SK-N-SH (cell line): ENCODE measurements at regions not wholly inside any gene's neighbourhood (a gene's known extent, or its start where the extent isn't known, plus 50 kb on each side); places are given as distances from the start of the nearest gene placed in this dataset.
"Not testable (repeated sequence)": the region's sequence is repeated elsewhere in the genome, so short reads cannot be mapped to it uniquely, and the experiment has no call there.

ENCODE experiments used
- CTCF ChIA-PET: fragments of 300-600, 350-600 bp; formaldehyde crosslinking; extraction: SDS; loops from one replicate; lab custom pipeline; 2021; lab: Yijun Ruan, JAX
- POLR2A ChIA-PET: fragments of 350-600 bp; sonication (Branson Sonifier 250); formaldehyde crosslinking; extraction: SDS; loops from one replicate; lab custom pipeline; 2020; ENCODE audit warnings: antibody characterized with exemption, inconsistent platforms; lab: Yijun Ruan, JAX
- DNase-seq: peaks from one replicate; pipeline ENCODE4 v3.0.0; 2012
- H2AFZ ChIP-seq: fragments of 200-600 bp; sonication (generic); 2 replicates; pipeline ENCODE4 v1.8.1; 2016; ENCODE audit warnings: antibody characterized with exemption, mild to moderate bottlenecking, low read depth
- H3F3A ChIP-seq: fragments of 200-600 bp; sonication (generic); replicated peaks from 2 replicates; pipeline ENCODE3; 2016; ENCODE audit warnings: antibody characterized with exemption, mild to moderate bottlenecking; ENCODE audit not compliant: insufficient read depth
- H3K27ac ChIP-seq, 2 experiments: fragments of 200-500 bp in 1 of 2; fragments of 200-600 bp in 1 of 2; sonication (Bioruptor generic) in 1 of 2; sonication (generic), shearing (Covaris generic) in 1 of 2; 2 replicates each; pipeline versions ENCODE4 v1.5.1 to v1.6.1; 2014 to 2016; ENCODE audit warnings: low read depth in 2 of 2, inconsistent platforms in 1 of 2, low read length in 1 of 2, mild to moderate bottlenecking in 1 of 2, mixed read lengths in 1 of 2
- H3K27me3 ChIP-seq: fragments of 200-600 bp; sonication (generic), shearing (Covaris generic); 2 replicates; pipeline ENCODE4 v1.6.1; 2016; ENCODE audit warnings: mixed run types; ENCODE audit not compliant: insufficient read depth
- H3K36me3 ChIP-seq, 2 experiments: fragments of 200-500 bp in 1 of 2; fragments of 200-600 bp in 1 of 2; sonication (Bioruptor generic) in 1 of 2; sonication (generic) in 1 of 2; replicated peaks in 1 of 2; 2 replicates each; pipeline versions ENCODE3 to v1.5.1; 2014 to 2016; ENCODE audit warnings: low read length in 1 of 2, mild to moderate bottlenecking in 1 of 2; ENCODE audit not compliant: insufficient read depth in 2 of 2, control insufficient read depth in 1 of 2
- H3K4me1 ChIP-seq, 2 experiments: fragments of 200-500 bp in 1 of 2; fragments of 200-600 bp in 1 of 2; sonication (Bioruptor generic) in 1 of 2; sonication (generic), shearing (Covaris generic) in 1 of 2; 2 replicates each; pipeline versions ENCODE4 v1.5.1 to v1.6.1; 2014 to 2016; ENCODE audit warnings: low read depth in 1 of 2, low read length in 1 of 2, mixed run types in 1 of 2; ENCODE audit not compliant: insufficient read depth in 2 of 2, control insufficient read depth in 1 of 2
- H3K4me2 ChIP-seq: fragments of 200-600 bp; sonication (generic), shearing (Covaris generic); 2 replicates; pipeline ENCODE4 v1.6.1; 2017; ENCODE audit warnings: mixed run types
- H3K4me3 ChIP-seq, 2 experiments: fragments of 200-500 bp in 1 of 2; fragments of 200-600 bp in 1 of 2; sonication (Bioruptor generic) in 1 of 2; sonication (generic), shearing (Covaris generic) in 1 of 2; 2 replicates each; pipeline versions ENCODE4 v1.5.1 to v1.8.1; 2014 to 2016; ENCODE audit warnings: low read depth in 2 of 2, inconsistent platforms in 1 of 2, low read length in 1 of 2, mild to moderate bottlenecking in 1 of 2, mixed read lengths in 1 of 2, moderate library complexity in 1 of 2
- H3K79me2 ChIP-seq: fragments of 200-600 bp; sonication (generic); 2 replicates; pipeline ENCODE4 v1.8.1; 2017; ENCODE audit warnings: mild to moderate bottlenecking; ENCODE audit not compliant: insufficient read depth
- H3K9ac ChIP-seq: fragments of 200-600 bp; sonication (generic); 2 replicates; pipeline ENCODE4 v1.6.1; 2017; ENCODE audit warnings: mixed run types
- H3K9me2 ChIP-seq: fragments of 200-600 bp; sonication (generic); 2 replicates; pipeline ENCODE4 v1.6.1; 2017; ENCODE audit warnings: mixed run types
- H3K9me3 ChIP-seq: fragments of 200-600 bp; sonication (generic); 2 replicates; pipeline ENCODE4 v1.6.1; 2017; ENCODE audit warnings: mixed run types, mild to moderate bottlenecking, moderate library complexity
- H4K20me1 ChIP-seq: fragments of 200-600 bp; sonication (generic); 2 replicates; pipeline ENCODE4 v1.6.1; 2017; ENCODE audit warnings: mild to moderate bottlenecking, mixed run types; ENCODE audit not compliant: insufficient read depth
- GABPA ChIP-seq: IDR thresholded peaks from 2 replicates; pipeline ENCODE4 v1.4.0; 2012; ENCODE audit warnings: low read depth, mild to moderate bottlenecking
- TAF1 ChIP-seq: IDR thresholded peaks from 2 replicates; pipeline ENCODE4 v1.6.1; 2012; ENCODE audit warnings: low read depth, mild to moderate bottlenecking, low read length, moderate library complexity, borderline replicate concordance
- whole genome bisulfite sequencing: methylation state at CpG from one replicate; pipeline ENCODE4 v1.1.6; 2017; ENCODE audit warnings: low lambda C conversion rate; 5-methylcytosine and 5-hydroxymethylcytosine counted together

GRCh38 chr6:11888727-11889126 is 110.1 kb upstream of the ADTRP start:
- POLR2A ChIA-PET: interaction anchor here (0.6 kb wide), 1 partner anchor 233 kb away, joined by 3 read pairs; no protein-coding TSS in a partner anchor
- no peak overlapping the region for H2AFZ ChIP-seq
- 87% methylated on average over 5 of the region's 5 CpGs for WGBS
- no peaks in the 10 kb centered on the region for H3K36me3 ChIP-seq
- no peak overlapping the region for H3K4me3 ChIP-seq
- peaks cover 9% of the 10 kb centered on the region for H3F3A ChIP-seq
- TF ChIP-seq TAF1: no peak
- no peaks in the 10 kb centered on the region for H3K27me3 ChIP-seq
- no peaks in the 10 kb centered on the region for H4K20me1 ChIP-seq
- no peaks in the 10 kb centered on the region for H3K79me2 ChIP-seq
- DNase-seq: no peak
- no peak overlapping the region for H3K9ac ChIP-seq
- H3K27ac ChIP-seq: no peak overlapping the region
- CTCF ChIA-PET: no interaction called here
- H3K9me2 ChIP-seq: no peaks in the 10 kb centered on the region
- no peak overlapping the region for H3K4me2 ChIP-seq
- no peaks in the 10 kb centered on the region for H3K9me3 ChIP-seq
- H3K4me1 ChIP-seq: no peaks in the 10 kb centered on the region

GRCh38 chr6:11885159-11885558 is 106.6 kb upstream of the ADTRP start:
- no peak for DNase-seq
- ChIA-PET CTCF (no interaction called here), POLR2A (no interaction called here)
- TF ChIP-seq GABPA: no peak
- Histone ChIP-seq H3K4me1 (no peaks in the 10 kb centered on the region), H3K27me3 (no peaks in the 10 kb centered on the region), H3K9ac (no peak overlapping the region), H3K4me3 (no peak overlapping the region), H3K79me2 (no peaks in the 10 kb centered on the region), H3K4me2 (no peak overlapping the region), H4K20me1 (no peaks in the 10 kb centered on the region), H3K9me3 (no peaks in the 10 kb centered on the region), H3F3A (peaks cover 6% of the 10 kb centered on the region), H3K9me2 (no peaks in the 10 kb centered on the region), H3K36me3 (no peaks in the 10 kb centered on the region), H2AFZ (no peak overlapping the region), H3K27ac (no peak overlapping the region)
- WGBS: 95% methylated on average over 1 of the region's 1 CpG

GRCh38 chr6:11883471-11883870 is 104.9 kb upstream of the ADTRP start:
- POLR2A ChIA-PET, CTCF ChIA-PET: not testable (repeated sequence)

DNA sequence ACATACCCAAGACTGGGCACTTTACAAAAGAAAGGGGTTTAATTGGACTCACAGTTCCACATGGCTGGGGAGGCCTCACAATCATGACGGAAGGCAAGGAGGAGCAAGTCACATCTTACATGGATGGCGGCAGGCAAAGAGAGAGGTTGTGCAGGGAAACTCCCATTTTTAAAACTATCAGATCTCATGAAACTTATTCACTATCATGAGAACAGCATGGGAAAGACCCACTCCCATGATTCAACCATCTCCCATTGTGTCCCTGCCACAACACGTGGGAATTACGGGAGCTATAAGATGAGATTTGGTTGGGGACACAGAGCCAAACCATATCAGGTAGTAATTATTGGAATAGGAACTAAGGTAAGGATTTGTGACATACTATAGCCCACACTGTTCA is 101.6 kb upstream of the ADTRP start:
- H3K9me2 ChIP-seq, H3F3A ChIP-seq, H2AFZ ChIP-seq, DNase-seq, H3K4me3 ChIP-seq, H4K20me1 ChIP-seq, H3K9ac ChIP-seq, H3K27me3 ChIP-seq, H3K4me1 ChIP-seq, H3K4me2 ChIP-seq, CTCF ChIA-PET, H3K27ac ChIP-seq, H3K36me3 ChIP-seq, H3K79me2 ChIP-seq, H3K9me3 ChIP-seq, POLR2A ChIA-PET: not testable (repeated sequence)
- 94% methylated on average over 4 of the region's 4 CpGs for WGBS

More at GRCh38 chr6:11883471-11883870, 104.9 kb upstream of the ADTRP start:
- not testable (repeated sequence) for DNase-seq, H3K27ac ChIP-seq, H3K4me3 ChIP-seq, H4K20me1 ChIP-seq, H3K79me2 ChIP-seq, H3K4me1 ChIP-seq, H3K27me3 ChIP-seq, H3F3A ChIP-seq, H3K9me3 ChIP-seq, H2AFZ ChIP-seq, H3K9me2 ChIP-seq, H3K36me3 ChIP-seq, H3K9ac ChIP-seq, H3K4me2 ChIP-seq
- 75% methylated on average over 2 of the region's 2 CpGs for WGBS
